Activated CD8-positive, alpha-beta memory T cell treated with anti-CD3 and anti-CD28 coated beads, Interleukin-2, amount 50 U/mL, for 1 hour (primary cell): ENCODE measurements at regions not wholly inside any gene's neighbourhood (a gene's known extent, or its start where the extent isn't known, plus 50 kb on each side); places are given as distances from the start of the nearest gene placed in this dataset.

Experiments
- DNase-seq: peaks from one replicate; pipeline ENCODE4 v3.0.0-alpha.2; 2020; ENCODE audit errors: extremely low read depth

DNA sequence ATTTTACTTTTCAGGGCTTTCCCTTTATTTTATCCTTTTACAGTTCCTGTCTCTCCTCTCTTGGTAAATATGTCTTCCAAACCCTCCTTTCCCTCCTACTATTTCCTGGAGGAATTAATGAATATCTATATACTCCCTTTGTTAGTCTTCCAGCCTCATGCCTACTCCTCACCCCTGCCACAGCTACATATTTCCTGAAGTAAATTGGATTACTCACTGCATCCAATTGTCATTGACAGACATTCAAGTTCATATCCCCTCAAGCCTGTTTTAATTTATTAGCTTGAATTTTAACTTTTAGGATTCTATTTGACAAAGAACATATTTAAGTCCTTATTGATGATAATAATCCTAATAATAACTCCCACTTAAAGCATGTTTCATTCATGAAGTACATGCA is 314.5 kb downstream of the TMEM161B start:
- DNase-seq = no peak

DNA sequence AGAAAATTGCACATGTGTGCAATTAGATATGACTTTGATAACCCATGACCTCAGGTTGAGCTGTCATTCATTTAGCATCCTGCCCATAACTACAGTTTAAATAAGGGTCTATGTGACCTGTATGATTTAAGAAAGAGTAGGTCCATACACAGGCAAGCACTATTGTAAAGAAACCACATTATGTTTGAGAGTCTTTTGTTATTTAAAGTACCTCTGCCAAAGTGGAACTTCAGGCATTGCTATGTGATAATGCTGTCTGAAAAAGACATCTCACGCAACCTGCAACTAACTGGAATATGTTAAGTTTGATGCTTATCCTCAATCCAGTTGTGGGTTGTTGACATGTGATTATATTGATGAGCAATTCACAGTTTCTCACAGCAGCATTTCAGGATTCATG is 317.0 kb downstream of the TMEM161B start:
- DNase-seq = no peak

GRCh38 chr5:87949676-87950631 is 318.7 kb downstream of the TMEM161B start:
- no peak for DNase-seq

- no peak for DNase-seq
Observed at GRCh38 chr5:87948486-87948885, 320.2 kb downstream of the TMEM161B start.

DNA sequence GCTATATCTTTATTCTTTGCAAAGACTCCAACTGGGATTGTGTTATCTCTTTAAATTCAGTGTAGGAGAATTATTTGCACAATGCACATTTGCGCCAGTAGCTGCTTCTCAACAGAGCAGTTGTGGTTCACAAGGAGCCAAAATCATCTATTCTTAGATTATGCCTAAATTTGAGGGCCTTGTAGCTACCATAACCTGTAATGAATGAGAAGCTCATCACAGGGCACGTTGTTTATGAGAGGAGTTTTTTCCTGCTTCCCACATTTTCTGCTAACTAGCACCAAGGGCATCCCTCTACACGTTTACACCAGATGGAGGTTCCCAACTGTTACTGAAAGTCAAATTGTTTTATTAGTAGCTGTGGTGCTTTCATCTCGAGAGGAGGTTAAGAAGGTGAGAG is 322.4 kb downstream of the TMEM161B start:
- no peak for DNase-seq

GRCh38 chr5:87945286-87945650 is 323.4 kb downstream of the TMEM161B start:
- DNase-seq = no peak

GRCh38 chr5:87944553-87945285 is 323.9 kb downstream of the TMEM161B start:
- DNase-seq = no peak

GRCh38 chr5:87940775-87941174 is 327.9 kb downstream of the TMEM161B start:
- DNase-seq = no peak

DNA sequence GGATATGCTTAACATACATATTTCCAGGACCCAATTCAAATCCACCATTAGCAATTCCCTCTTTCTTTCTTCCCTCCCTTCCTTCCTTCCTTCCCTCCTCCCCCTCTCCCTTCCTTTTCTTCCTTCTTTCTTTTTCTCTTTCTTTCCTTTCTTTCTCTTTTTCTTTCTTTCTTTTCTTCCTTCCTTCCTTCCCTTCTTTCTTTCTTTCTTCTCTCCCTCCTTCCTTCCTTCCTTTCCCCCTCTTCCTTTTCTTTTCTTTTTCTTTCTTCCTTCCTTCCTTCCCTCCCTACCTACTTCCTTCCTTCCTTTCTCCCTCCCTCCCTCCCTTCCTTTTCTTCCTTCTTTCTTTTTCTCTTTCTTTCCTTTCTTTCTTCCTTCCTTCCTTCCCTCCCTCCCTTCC is 332.0 kb downstream of the TMEM161B start:
- no peak for DNase-seq

DNA sequence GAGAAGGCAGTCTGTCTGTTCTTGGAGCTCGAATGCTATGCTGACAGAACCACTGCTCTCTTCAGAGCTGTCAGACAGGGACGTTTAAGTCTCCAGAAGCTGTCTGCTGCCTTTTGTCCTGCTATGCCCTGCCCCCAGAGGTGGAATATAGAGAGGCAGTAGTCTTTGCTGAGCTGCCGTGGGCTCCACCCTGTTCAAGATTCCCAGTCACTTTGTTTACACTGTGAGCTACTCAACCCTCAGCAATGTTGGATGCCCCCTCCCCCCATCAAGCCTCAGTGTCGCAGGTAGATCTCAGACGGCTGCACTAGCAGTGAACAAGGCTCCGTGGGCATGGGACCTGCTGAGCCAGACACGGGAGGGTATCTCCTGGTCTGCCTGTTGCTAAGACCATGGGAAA is 344.2 kb downstream of the TMEM161B start:
- no peak for DNase-seq

DNA sequence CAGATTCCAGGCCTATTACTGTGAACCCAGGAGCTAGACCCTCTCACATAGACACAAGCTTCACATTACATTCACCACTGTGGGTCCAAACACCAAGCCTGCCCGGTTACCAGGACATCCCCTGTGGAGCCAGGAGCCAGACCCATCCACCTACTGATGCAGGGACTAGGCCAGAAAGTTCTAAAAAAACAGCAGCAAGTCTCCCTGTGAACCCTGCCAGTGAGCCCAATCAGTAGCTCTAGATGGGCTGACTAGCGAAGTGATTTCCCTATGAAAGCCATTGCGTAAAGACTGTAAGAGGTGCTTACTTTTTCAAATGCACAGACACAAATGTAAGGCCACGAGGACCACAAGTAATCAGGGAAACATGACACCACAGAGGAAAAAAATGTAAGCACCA is 352.3 kb downstream of the TMEM161B start:
- DNase-seq = no peak

DNA sequence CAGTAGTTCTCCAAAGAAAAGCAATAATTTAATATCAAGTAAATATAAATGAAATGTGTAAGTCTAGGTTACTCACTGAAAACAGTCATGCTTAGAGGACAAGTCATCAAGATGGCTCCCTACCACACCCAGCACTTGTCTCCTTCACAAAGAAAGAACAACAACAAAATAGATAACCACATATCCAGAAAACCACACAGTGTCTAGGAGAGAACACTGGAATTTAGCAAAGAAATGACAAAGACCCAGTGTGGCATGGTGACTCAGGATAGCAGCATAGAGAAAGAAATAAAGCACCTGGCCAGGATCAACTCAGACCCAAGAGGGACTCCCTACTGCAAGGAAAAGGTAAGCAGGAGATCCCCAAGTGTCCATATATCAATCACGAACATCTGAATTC is 356.2 kb downstream of the TMEM161B start:
- DNase-seq = no peak

- no peak for DNase-seq
Observed at GRCh38 chr5:87909382-87909781, 359.3 kb downstream of the TMEM161B start.

GRCh38 chr5:87906962-87907361 is 361.7 kb downstream of the TMEM161B start:
- DNase-seq = no peak

- no peak for DNase-seq
Observed at GRCh38 chr5:87900419-87900818, 368.2 kb downstream of the TMEM161B start.

- DNase-seq = no peak
Observed at GRCh38 chr5:87899721-87900131, 368.9 kb downstream of the TMEM161B start.

- no peak for DNase-seq
Observed at GRCh38 chr5:87899208-87899661, 369.4 kb downstream of the TMEM161B start.

- no peak for DNase-seq
Observed at GRCh38 chr5:87898574-87898973, 370.1 kb downstream of the TMEM161B start.

DNA sequence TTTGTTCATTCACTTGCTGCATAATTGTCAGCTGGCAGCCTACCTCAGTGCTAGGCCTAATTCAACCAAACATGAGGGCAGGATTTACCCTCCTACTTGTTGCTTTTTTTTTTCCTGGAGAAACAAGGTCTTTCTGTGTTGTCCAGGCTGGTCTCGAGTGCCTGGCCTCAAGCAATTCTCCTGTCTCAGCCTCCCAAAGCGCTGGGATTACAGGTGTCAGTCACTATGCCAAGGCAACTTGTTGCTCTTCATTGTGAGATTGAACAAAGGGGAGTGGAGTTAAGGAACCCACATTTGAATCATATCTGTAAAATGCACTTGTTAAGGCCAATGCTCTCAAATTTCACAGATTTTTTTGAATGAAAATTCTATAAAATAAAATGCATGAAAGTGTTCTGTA is 380.5 kb downstream of the TMEM161B start:
- DNase-seq = no peak

DNA sequence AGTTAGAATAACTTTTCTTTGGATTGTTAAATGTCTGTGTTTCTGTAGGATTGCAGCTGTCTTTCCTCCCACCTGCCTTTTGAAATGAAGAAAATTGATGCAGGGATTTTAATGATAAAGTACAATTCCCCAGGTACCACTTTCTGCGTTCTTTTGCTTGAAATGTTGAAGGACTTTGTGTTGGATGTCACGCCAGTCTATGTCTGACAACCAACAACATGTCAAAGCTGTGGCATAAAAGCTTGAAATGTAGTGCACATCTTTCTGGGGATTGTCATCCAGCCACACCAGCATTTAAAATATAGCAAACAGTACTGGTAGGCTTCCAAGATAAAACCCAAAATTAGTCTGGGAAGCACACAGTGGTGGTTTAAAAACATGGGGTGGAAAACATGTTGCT is 381.4 kb downstream of the TMEM161B start:
- DNase-seq = no peak

GRCh38 chr5:87886164-87886563 is 382.5 kb downstream of the TMEM161B start:
- DNase-seq = no peak

DNA sequence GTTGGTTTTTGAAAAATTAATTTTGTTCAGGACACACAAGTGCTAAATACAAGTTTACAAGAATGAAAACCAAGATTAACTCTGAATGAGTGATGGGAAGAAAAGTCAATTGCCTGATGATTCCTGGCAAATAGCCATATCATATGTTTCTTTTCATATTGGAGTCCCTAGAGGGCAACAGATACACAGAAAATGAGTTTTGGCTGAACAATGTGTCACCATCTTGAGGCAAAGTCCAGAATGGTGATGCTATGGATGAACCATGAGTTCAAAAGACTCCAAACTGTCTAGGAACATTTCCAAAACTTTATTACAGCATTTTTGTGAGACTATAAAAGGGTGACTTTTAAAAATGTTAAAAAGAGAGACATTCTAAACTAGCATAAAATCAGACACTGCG is 382.9 kb downstream of the TMEM161B start:
- DNase-seq = no peak

GRCh38 chr5:87877495-87877894 is 391.1 kb downstream of the TMEM161B start:
- no peak for DNase-seq
